Fibroblast of skin of left biceps (primary cell): ENCODE measurements at regions not wholly inside any gene's neighbourhood (a gene's known extent, or its start where the extent isn't known, plus 50 kb on each side); places are given as distances from the start of the nearest gene placed in this dataset.
"Not testable (repeated sequence)": the region's sequence is repeated elsewhere in the genome, so short reads cannot be mapped to it uniquely, and the experiment has no call there.

Experiments used
- DNase-seq, 2 experiments: peaks; one replicate each; pipeline ENCODE4 v3.0.0-alpha.2; 2013; ENCODE audit warnings: low read depth in 2 of 2

GRCh38 chr11:71721840-71722239, 111.2 kb upstream of the DEFB108B start:
- not testable (repeated sequence) for DNase-seq

- DNase-seq, result not testable (repeated sequence)
These were observed 109.0 kb upstream of the DEFB108B start for GRCh38 chr11:71723991-71724390.

- not testable (repeated sequence) for DNase-seq
These were observed 102.3 kb upstream of the DEFB108B start for GRCh38 chr11:71730748-71731147.

- not testable (repeated sequence) for DNase-seq
These were observed 98.6 kb upstream of the DEFB108B start for GRCh38 chr11:71734368-71734767.

- DNase-seq, result not testable (repeated sequence)
These were observed 94.7 kb upstream of the DEFB108B start for GRCh38 chr11:71738317-71738716.

- DNase-seq, result not testable (repeated sequence)
These were observed 89.6 kb upstream of the DEFB108B start for GRCh38 chr11:71743385-71743784.

GRCh38 chr11:71745656-71746055, 87.3 kb upstream of the DEFB108B start:
- not testable (repeated sequence) for DNase-seq

- DNase-seq, result not testable (repeated sequence)
These were observed 86.7 kb upstream of the DEFB108B start for GRCh38 chr11:71746263-71746662.

GRCh38 chr11:71748965-71749620, 83.9 kb upstream of the DEFB108B start:
- DNase-seq, result not testable (repeated sequence)

- DNase-seq, result not testable (repeated sequence)
These were observed 82.1 kb upstream of the DEFB108B start for GRCh38 chr11:71750908-71751307.

- not testable (repeated sequence) for DNase-seq
These were observed 68.1 kb upstream of the DEFB108B start for GRCh38 chr11:71764695-71765491.

- DNase-seq, result not testable (repeated sequence)
These were observed 66.0 kb upstream of the DEFB108B start for GRCh38 chr11:71767016-71767415.

GRCh38 chr11:71772193-71772592, 60.8 kb upstream of the DEFB108B start:
- DNase-seq, result not testable (repeated sequence)

GRCh38 chr11:71774603-71775222, 58.3 kb upstream of the DEFB108B start:
- no peak for DNase-seq

GRCh38 chr11:71780116-71780515, 52.9 kb upstream of the DEFB108B start:
- not testable (repeated sequence) for DNase-seq

- not testable (repeated sequence) for DNase-seq
These were observed 52.2 kb upstream of the DEFB108B start for GRCh38 chr11:71780771-71781170.

GRCh38 chr11:71781491-71781890, 51.5 kb upstream of the DEFB108B start:
- DNase-seq, result not testable (repeated sequence)

- not testable (repeated sequence) for DNase-seq
These were observed 50.7 kb upstream of the DEFB108B start for GRCh38 chr11:71782229-71782861.

- peak; percentile 27 to 34 for DNase-seq
These were observed 49.8 kb upstream of the DEFB108B start for GRCh38 chr11:71783191-71783590.
